CD8-positive, alpha-beta memory T cell (primary cell): ENCODE measurements at regions not wholly inside any gene's neighbourhood (a gene's known extent, or its start where the extent isn't known, plus 50 kb on each side); places are given as distances from the start of the nearest gene placed in this dataset.

Experiments used
- CTCF ChIA-PET: fragments of 350-600 bp; sonication (Branson Sonifier 250); formaldehyde crosslinking; loops from one replicate; lab custom pipeline; 2021; ENCODE audit warnings: antibody characterized with exemption; lab: Charles Lee
- POLR2A ChIA-PET: fragments of 350-600 bp; sonication (Branson Sonifier 250); formaldehyde crosslinking; loops from one replicate; lab custom pipeline; 2021; ENCODE audit warnings: antibody characterized with exemption; lab: Charles Lee
- DNase-seq, 5 donors: peaks; one replicate each; pipeline versions ENCODE4 v3.0.0 to v3.0.0-alpha.2; 2020 to 2022; ENCODE audit warnings: mixed read lengths in 1 of 5
- H3K27ac ChIP-seq: one replicate; pipeline ENCODE4 v1.7.0; 2013; ENCODE audit warnings: low read depth, mild to moderate bottlenecking, low read length, moderate library complexity
- H3K27me3 ChIP-seq: 2 replicates; pipeline ENCODE4 v1.7.0; 2013; ENCODE audit warnings: low read length, mild to moderate bottlenecking; ENCODE audit not compliant: insufficient read depth, poor library complexity, severe bottlenecking
- H3K36me3 ChIP-seq: 2 replicates; pipeline ENCODE4 v1.7.0; 2013; ENCODE audit warnings: mild to moderate bottlenecking, low read length, moderate library complexity; ENCODE audit not compliant: insufficient read depth
- H3K4me1 ChIP-seq: 2 replicates; pipeline ENCODE4 v1.7.0; 2013; ENCODE audit warnings: mild to moderate bottlenecking, low read length, moderate library complexity; ENCODE audit not compliant: insufficient read depth
- H3K4me3 ChIP-seq: 2 replicates; pipeline ENCODE4 v1.7.0; 2013; ENCODE audit warnings: mild to moderate bottlenecking, low read length
- H3K9me3 ChIP-seq: 2 replicates; pipeline ENCODE4 v1.7.0; 2013; ENCODE audit warnings: mild to moderate bottlenecking, low read length
- H3K27ac Mint-ChIP-seq, 8 donors: one replicate each; pipeline ENCODE4 v1.8.0; 2020 to 2021; ENCODE audit warnings: mixed read lengths in 8 of 8, mild to moderate bottlenecking in 6 of 8, inconsistent platforms in 3 of 8, moderate library complexity in 3 of 8
- H3K27me3 Mint-ChIP-seq, 2 donors: one replicate each; pipeline ENCODE4 v1.8.0; 2020 to 2021; ENCODE audit warnings: mixed read lengths in 2 of 2, mild to moderate bottlenecking in 1 of 2, moderate library complexity in 1 of 2
- H3K36me3 Mint-ChIP-seq, 3 donors: one replicate each; pipeline ENCODE4 v1.8.0; 2020 to 2021; ENCODE audit warnings: mixed read lengths in 3 of 3, inconsistent platforms in 1 of 3, mild to moderate bottlenecking in 1 of 3
- H3K4me1 Mint-ChIP-seq, 3 donors: one replicate each; pipeline ENCODE4 v1.8.0; 2020 to 2021; ENCODE audit warnings: mixed read lengths in 3 of 3, inconsistent platforms in 1 of 3, mild to moderate bottlenecking in 1 of 3
- H3K4me3 Mint-ChIP-seq, 7 donors: one replicate each; pipeline ENCODE4 v1.8.0; 2020 to 2021; ENCODE audit warnings: mixed read lengths in 7 of 7, mild to moderate bottlenecking in 6 of 7, moderate library complexity in 4 of 7, inconsistent platforms in 2 of 7
- H3K9me3 Mint-ChIP-seq, 5 donors: one replicate each; pipeline ENCODE4 v1.8.0; 2020 to 2022; ENCODE audit warnings: mixed read lengths in 5 of 5, mild to moderate bottlenecking in 3 of 5, moderate library complexity in 2 of 5, inconsistent platforms in 1 of 5

DNA sequence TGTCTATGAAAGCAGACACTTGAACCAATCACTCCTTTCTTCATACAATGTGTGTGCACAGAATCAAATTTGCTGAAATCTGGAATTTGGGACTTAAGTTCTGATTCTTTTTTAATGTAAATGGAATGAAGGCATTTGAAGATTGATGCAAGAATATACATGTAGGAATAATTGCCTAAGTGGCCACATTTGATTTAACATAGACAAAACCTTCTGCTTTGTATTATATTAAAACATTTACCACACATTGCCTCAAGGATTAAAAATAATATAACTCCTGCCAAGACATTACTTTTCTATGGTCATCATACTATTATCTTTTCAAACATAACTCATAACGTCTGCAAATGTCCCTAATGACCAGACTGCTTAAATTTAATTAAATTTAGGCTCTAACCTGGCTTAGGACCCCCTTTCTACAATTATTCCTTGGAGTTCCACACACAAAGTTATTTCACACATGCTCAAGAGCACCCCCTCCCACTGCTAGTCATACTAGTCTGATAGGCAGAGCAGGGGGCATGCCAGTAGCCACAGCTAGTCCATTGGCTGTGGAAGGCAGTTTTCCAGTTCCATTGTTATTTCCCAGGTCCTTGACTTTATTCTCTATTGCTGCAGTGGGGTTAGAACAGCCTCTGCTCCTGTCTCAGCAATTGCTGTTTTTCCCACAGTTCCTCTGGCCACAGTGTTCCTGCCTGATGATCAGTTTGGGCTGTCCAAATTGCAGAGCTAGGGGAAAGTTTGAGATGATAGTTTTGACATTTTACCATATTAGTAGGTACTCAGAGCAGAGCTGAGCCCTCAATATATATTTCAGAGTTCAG is 360.6 kb upstream of the GRAMD2B start:
- Mint-ChIP-seq H3K4me1 (no peaks in the 10 kb centered on the region), H3K36me3 (no peaks in the 10 kb centered on the region), H3K9me3 (peaks cover 4 to 11% (median 8%) of the 10 kb centered on the region in 5 donors), H3K27me3 (peaks cover 0 to 2% of the 10 kb centered on the region in 2 donors), H3K27ac (no peak overlapping the region), H3K4me3 (no peak overlapping the region)
- Histone ChIP-seq H3K9me3 (no peaks in the 10 kb centered on the region), H3K4me1 (no peaks in the 10 kb centered on the region), H3K36me3 (no peaks in the 10 kb centered on the region), H3K27me3 (no peaks in the 10 kb centered on the region), H3K27ac (no peak overlapping the region), H3K4me3 (no peak overlapping the region)
- CTCF ChIA-PET, result no interaction called here
- no peak for DNase-seq
- POLR2A ChIA-PET, result no interaction called here

GRCh38 chr5:126065061-126065460 is 358.1 kb upstream of the GRAMD2B start:
- peaks cover 5 to 9% (median 6%) of the 10 kb centered on the region in 5 donors for H3K9me3 Mint-ChIP-seq

DNA sequence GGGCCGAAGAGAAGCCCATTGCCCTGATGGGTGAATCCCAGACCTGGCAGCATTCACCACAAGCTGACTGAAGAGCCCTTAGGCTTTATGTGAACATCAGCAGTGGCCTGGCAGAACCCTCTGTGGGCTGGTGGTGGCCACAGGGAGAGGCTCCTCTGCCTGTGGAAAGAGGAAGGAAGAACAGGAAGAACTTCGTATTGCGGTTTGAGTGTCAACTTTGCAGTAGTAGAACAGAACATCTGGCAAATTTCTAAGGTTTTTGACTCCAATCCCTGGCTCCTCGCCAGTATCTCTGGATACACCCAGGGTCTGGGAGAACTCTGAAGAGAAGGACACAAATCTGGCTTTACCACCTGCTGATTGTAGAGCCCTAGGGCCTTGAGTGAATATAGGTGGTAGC is 356.4 kb upstream of the GRAMD2B start:
- Histone ChIP-seq H3K4me3 (no peak overlapping the region), H3K27ac (no peak overlapping the region), H3K27me3 (no peaks in the 10 kb centered on the region), H3K9me3 (no peaks in the 10 kb centered on the region), H3K36me3 (no peaks in the 10 kb centered on the region), H3K4me1 (no peaks in the 10 kb centered on the region)
- ChIA-PET CTCF (no interaction called here), POLR2A (no interaction called here)
- Mint-ChIP-seq H3K36me3 (no peaks in the 10 kb centered on the region), H3K4me3 (no peak overlapping the region), H3K27me3 (no peaks in the 10 kb centered on the region), H3K4me1 (no peaks in the 10 kb centered on the region), H3K27ac (no peak overlapping the region), H3K9me3 (peaks cover 5 to 20% (median 16%) of the 10 kb centered on the region in 5 donors)
- DNase-seq, result no peak

More at GRCh38 chr5:126065061-126065460, 358.1 kb upstream of the GRAMD2B start:
- Histone ChIP-seq H3K27ac (no peak overlapping the region), H3K9me3 (no peaks in the 10 kb centered on the region), H3K4me3 (no peak overlapping the region), H3K4me1 (no peaks in the 10 kb centered on the region), H3K27me3 (no peaks in the 10 kb centered on the region), H3K36me3 (no peaks in the 10 kb centered on the region)
- Mint-ChIP-seq H3K27me3 (no peaks in the 10 kb centered on the region), H3K4me1 (no peaks in the 10 kb centered on the region), H3K36me3 (no peaks in the 10 kb centered on the region), H3K27ac (no peak overlapping the region), H3K4me3 (no peak overlapping the region)
- CTCF ChIA-PET, result no interaction called here
- no peak for DNase-seq
- POLR2A ChIA-PET, result no interaction called here

DNA sequence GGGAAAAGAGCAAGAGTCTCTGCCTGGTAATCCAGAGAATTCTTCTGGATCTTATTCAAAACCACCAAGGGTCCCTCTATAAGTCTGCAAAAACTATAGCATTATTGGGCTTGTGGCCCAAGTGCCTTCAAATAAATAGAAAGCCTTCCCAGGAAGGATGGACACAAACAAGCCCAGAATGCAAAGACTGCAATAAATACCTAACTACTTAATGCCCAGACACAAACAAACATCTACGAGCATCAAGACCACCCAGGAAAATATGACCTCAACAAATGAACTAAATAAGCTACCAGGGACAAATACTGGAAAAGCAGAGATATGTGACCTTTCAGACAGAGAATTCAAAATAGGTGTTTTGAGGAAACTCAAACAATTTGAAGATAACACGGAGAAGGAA is 355.8 kb upstream of the GRAMD2B start:
- no peak overlapping the region for H3K4me3 Mint-ChIP-seq
- H3K27ac Mint-ChIP-seq, result no peak overlapping the region
- no peaks in the 10 kb centered on the region for H3K4me1 ChIP-seq
- ChIA-PET CTCF (no interaction called here), POLR2A (no interaction called here)
- H3K27me3 ChIP-seq, result no peaks in the 10 kb centered on the region
- H3K27ac ChIP-seq, result no peak overlapping the region
- DNase-seq, result no peak
- no peaks in the 10 kb centered on the region for H3K36me3 ChIP-seq
- H3K9me3 ChIP-seq, result no peaks in the 10 kb centered on the region
- H3K4me3 ChIP-seq, result no peak overlapping the region
- no peaks in the 10 kb centered on the region for H3K4me1 Mint-ChIP-seq
- no peaks in the 10 kb centered on the region for H3K36me3 Mint-ChIP-seq
- peaks cover 5 to 24% (median 16%) of the 10 kb centered on the region in 5 donors for H3K9me3 Mint-ChIP-seq
- no peaks in the 10 kb centered on the region for H3K27me3 Mint-ChIP-seq

GRCh38 chr5:126069329-126069728 is 353.9 kb upstream of the GRAMD2B start:
- CTCF ChIA-PET, result no interaction called here
- Mint-ChIP-seq H3K36me3 (peaks cover 0 to 3% (median 0%) of the 10 kb centered on the region in 3 donors), H3K4me3 (no peak overlapping the region)

DNA sequence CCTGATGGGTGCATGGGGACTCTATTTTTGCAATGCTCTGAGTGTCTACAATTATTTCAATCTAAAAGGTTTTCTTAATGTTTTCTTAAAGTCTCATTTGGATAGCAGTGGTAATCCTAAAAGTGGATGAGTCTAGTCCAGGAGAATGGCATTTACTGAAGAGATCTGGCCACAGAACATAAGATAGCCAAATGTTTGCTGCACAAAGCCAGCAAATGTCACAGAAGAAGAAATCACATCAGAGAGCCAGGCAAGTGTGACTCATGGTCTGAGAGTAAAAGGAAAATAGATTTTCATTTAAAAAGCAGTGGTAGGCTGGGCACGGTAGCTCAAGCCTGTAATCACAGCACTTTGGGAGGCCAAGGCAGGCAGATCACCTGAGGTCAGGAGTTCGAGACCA is 352.7 kb upstream of the GRAMD2B start:
- Mint-ChIP-seq H3K36me3 (peaks cover 0 to 3% (median 0%) of the 10 kb centered on the region in 3 donors), H3K27me3 (no peaks in the 10 kb centered on the region), H3K27ac (no peak overlapping the region), H3K4me3 (no peak overlapping the region), H3K4me1 (no peaks in the 10 kb centered on the region), H3K9me3 (peaks cover 11 to 34% (median 27%) of the 10 kb centered on the region in 5 donors)
- H3K9me3 ChIP-seq, result no peaks in the 10 kb centered on the region
- CTCF ChIA-PET, result no interaction called here
- DNase-seq, result no peak
- no peak overlapping the region for H3K4me3 ChIP-seq
- no peaks in the 10 kb centered on the region for H3K4me1 ChIP-seq
- H3K27ac ChIP-seq, result no peak overlapping the region
- no peaks in the 10 kb centered on the region for H3K27me3 ChIP-seq
- POLR2A ChIA-PET, result no interaction called here
- H3K36me3 ChIP-seq, result no peaks in the 10 kb centered on the region

More at GRCh38 chr5:126069329-126069728, 353.9 kb upstream of the GRAMD2B start:
- DNase-seq, result no peak
- POLR2A ChIA-PET, result no interaction called here
- Histone ChIP-seq H3K36me3 (no peaks in the 10 kb centered on the region), H3K9me3 (no peaks in the 10 kb centered on the region), H3K4me1 (no peaks in the 10 kb centered on the region), H3K4me3 (no peak overlapping the region), H3K27me3 (no peaks in the 10 kb centered on the region), H3K27ac (no peak overlapping the region)
- H3K27ac Mint-ChIP-seq, result no peak overlapping the region
- no peaks in the 10 kb centered on the region for H3K4me1 Mint-ChIP-seq
- peaks cover 10 to 32% (median 28%) of the 10 kb centered on the region in 5 donors for H3K9me3 Mint-ChIP-seq
- H3K27me3 Mint-ChIP-seq, result no peaks in the 10 kb centered on the region

GRCh38 chr5:126074538-126074937 is 348.7 kb upstream of the GRAMD2B start:
- Histone ChIP-seq H3K4me1 (no peaks in the 10 kb centered on the region), H3K4me3 (no peak overlapping the region), H3K27me3 (no peaks in the 10 kb centered on the region), H3K36me3 (no peaks in the 10 kb centered on the region), H3K9me3 (no peaks in the 10 kb centered on the region), H3K27ac (no peak overlapping the region)
- peaks cover 10 to 39% (median 28%) of the 10 kb centered on the region in 5 donors for H3K9me3 Mint-ChIP-seq
- POLR2A ChIA-PET, result no interaction called here
- CTCF ChIA-PET, result no interaction called here
- peaks cover 0 to 3% (median 0%) of the 10 kb centered on the region in 3 donors for H3K36me3 Mint-ChIP-seq
- no peak for DNase-seq
- H3K27ac Mint-ChIP-seq, result no peak overlapping the region
- H3K4me3 Mint-ChIP-seq, result no peak overlapping the region
- peaks cover 0 to 2% of the 10 kb centered on the region in 2 donors for H3K27me3 Mint-ChIP-seq
- H3K4me1 Mint-ChIP-seq, result no peaks in the 10 kb centered on the region

DNA sequence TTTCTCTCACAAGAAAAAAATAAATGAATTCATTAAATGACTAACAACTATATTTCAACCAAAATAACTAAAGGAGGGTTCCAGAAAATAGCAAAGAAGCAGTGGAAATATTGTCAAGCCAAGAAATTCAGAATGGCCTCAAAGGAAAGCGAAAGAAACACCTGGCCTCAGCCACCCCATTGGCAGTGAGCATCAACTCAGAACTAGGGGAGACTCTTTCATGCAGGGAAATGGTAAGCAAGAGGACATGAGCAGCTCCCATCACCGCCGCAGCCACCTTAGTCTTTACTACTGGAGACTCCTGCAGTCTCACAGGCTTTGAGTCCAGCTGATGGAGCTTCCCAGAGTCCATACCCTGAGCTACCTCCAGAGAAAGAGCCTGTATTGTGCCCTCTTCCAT is 343.9 kb upstream of the GRAMD2B start:
- H3K4me1 ChIP-seq, result no peaks in the 10 kb centered on the region
- CTCF ChIA-PET, result no interaction called here
- H3K27ac ChIP-seq, result no peak overlapping the region
- H3K9me3 ChIP-seq, result no peaks in the 10 kb centered on the region
- no peaks in the 10 kb centered on the region for H3K27me3 ChIP-seq
- no peak overlapping the region for H3K4me3 ChIP-seq
- DNase-seq, result no peak
- POLR2A ChIA-PET, result no interaction called here
- H3K36me3 ChIP-seq, result no peaks in the 10 kb centered on the region
- H3K27me3 Mint-ChIP-seq, result peaks cover 0 to 3% of the 10 kb centered on the region in 2 donors
- H3K27ac Mint-ChIP-seq, result no peak overlapping the region
- no peak overlapping the region for H3K4me3 Mint-ChIP-seq
- no peaks in the 10 kb centered on the region for H3K36me3 Mint-ChIP-seq
- H3K4me1 Mint-ChIP-seq, result no peaks in the 10 kb centered on the region
- H3K9me3 Mint-ChIP-seq, result peaks cover 9 to 42% (median 18%) of the 10 kb centered on the region in 5 donors
